G401 (cell line): ENCODE measurements at regions not wholly inside any gene's neighbourhood (a gene's known extent, or its start where the extent isn't known, plus 50 kb on each side); places are given as distances from the start of the nearest gene placed in this dataset.
A peak's percentile ranks its signal among the peaks of the same experiment; 100 is the strongest.
"Not testable (repeated sequence)": the region's sequence is repeated elsewhere in the genome, so short reads cannot be mapped to it uniquely, and the experiment has no call there.

Experiments used
- DNase-seq: peaks from one replicate; pipeline ENCODE4 v3.0.0-alpha.2; 2015; ENCODE audit warnings: low spot score
- in situ Hi-C: cut with HindIII; loops from 2 replicates; pipeline ENCODE4 v1.10.0; 2016; ENCODE audit warnings: low sequenced_read_pairs, mixed read lengths

GRCh38 chr22:47351836-47352579 lies 589.6 kb downstream of the TBC1D22A start:
- in situ Hi-C loops, result no loop called here
- no peak for DNase-seq

DNA sequence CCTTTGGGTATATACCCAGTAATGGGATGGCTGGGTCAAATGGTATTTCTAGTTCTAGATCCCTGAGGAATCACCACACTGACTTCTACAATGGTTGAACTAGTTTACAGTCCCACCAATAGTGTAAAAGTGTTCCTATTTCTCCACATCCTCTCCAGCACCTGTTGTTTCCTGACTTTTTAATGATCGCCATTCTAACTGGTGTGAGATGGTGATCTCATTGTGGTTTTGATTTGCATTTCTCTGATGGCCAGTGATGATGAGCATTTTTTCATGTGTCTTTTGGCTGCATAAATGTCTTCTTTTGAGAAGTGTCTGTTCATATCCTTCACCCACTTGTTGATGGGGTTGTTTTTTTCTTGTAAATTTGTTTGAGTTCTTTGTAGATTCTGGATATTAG lies 583.8 kb downstream of the TBC1D22A start:
- in situ Hi-C loops, result not testable (repeated sequence)

DNA sequence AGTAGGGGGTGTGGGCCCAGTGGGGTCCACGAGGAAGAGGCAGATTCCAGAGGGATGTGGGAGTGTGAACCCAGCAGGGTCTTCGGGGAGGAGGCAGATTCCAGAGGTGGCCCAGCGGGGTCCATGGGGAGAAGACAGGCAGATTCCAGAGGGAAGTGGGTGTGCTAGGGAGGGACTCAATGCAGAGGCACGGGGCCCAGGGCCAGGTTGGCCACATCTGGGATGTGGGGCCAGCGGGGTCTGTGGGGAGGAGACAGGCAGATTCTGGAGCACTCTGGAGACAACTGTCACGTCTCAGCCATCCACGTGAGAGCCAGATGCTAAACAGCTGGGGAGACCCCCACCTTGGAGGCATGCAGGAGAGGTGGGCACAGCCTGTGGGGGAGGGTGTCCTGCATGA lies 582.6 kb downstream of the TBC1D22A start:
- in situ Hi-C loops, result no loop called here
- no peak for DNase-seq

More for the DNA sequence above, 583.8 kb downstream of the TBC1D22A start:
- DNase-seq, result not testable (repeated sequence)

GRCh38 chr22:47344414-47344813 lies 582.0 kb downstream of the TBC1D22A start:
- in situ Hi-C loops, result no loop called here
- DNase-seq, result no peak

DNA sequence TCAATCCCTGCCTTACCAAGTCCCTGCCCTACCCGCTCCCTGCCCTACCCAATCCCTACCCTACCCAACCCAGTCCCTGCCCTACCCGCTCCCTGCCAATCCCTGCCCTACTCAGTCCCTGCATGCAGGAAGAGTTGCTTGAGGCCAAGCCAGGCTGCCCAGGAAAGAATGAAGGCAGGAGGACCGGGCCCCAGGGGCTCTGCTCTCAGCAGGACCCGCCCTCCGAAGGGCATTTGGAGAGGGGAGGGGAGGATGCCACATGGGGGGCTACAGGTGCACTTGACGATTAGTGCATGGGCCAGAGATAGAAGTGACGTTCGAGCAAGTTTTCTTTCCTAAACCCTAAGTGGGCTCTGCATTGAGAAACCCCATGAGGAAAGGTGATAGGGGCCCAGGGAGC lies 581.2 kb downstream of the TBC1D22A start:
- no peak for DNase-seq
- in situ Hi-C loops, result no loop called here

DNA sequence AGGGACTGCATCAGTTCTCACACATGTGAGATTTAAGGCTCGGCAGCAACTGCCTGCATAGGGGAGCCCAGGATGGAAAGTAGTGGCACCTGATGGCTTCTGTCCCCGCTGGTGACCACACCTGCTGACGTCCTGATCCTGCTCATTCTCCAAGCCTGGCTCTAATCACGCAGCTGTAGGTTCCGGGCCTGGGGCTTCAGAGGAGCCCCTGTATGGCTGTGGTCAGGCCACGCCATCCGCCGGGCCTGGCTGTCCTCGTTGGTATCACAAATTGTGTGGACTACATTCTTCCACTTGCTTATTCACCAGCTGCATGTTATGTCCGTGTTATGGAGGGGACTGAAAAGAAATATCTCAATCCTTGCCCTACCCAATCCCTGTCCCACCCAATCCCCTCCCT lies 580.0 kb downstream of the TBC1D22A start:
- no peak for DNase-seq
- in situ Hi-C loops, result no loop called here

DNA sequence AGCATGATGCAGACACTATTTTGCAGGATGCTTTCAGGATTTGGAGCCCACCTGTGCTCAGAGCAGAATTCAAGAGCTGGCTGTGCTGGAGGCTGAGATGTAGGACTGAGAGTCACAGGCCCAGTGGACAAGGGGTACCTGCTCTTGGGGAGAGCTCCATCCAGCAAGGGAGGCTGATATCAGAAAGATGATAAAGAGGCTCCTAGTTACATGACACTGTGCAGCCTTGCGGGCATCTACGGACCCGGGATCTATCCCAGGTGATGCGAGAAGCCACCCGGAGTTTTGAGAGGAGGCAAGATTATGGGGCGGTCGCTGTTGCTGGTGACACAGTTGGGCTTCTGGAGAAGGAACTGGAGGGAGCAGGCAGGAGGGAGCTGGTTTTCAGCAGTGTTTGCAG lies 579.0 kb downstream of the TBC1D22A start:
- in situ Hi-C loops, result no loop called here
- DNase-seq, result no peak

DNA sequence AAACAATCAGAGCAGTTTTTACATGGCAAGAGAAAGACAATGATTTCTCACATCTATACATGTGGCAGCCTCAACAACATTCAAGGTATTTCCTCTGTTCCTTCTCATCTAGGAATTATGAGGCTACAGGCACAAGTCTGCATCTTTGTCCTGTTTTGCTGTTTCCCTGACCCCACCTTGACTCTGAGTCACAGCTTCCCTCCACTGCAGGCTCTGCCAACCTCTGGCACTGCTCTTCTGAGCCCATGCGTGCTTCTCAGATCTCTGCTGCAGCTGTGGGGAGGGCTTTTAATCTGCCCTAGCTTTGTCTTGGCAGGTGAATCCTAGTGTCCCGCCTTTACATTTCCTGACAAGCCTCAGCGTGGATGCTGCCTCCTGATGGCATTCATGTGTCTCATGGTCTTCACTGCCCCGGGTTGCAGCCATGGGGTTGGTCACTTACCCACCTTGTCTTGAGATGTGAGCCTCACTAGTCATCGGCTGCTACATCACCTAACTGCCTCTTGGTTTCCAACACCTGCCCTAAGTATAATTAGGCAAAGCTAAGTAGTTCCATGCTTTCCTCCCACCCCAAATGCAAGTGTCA lies 578.5 kb downstream of the TBC1D22A start:
- in situ Hi-C loops, result no loop called here
- no peak for DNase-seq

DNA sequence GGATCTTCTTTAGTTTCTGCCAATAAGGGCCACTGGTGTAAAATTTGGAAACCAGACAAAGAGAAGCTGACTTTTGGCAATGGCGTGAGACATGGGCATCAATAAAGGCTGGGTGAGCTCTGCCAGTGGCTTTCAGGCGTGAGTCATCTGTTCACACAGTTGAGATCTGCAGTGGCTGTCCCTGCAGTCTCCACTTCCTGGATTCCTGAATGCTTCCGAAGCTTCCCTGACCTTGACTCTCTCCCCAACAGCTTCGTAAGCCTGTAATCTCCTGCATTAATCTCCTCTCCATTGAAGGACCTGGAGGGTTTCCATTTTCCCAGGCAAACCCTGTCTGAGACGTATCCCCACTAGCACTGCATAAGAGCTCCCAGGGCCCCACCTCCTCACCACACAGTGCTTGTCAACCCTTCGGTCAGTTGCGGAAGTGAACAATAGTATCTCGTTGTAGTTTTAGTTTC lies 574.7 kb downstream of the TBC1D22A start:
- in situ Hi-C loops, result no loop called here
- DNase-seq, result peak; percentile 62

- in situ Hi-C loops, result no loop called here
- no peak for DNase-seq
These were observed 573.5 kb downstream of the TBC1D22A start for GRCh38 chr22:47335958-47336357.

- DNase-seq, result no peak
- in situ Hi-C loops, result no loop called here
These were observed 573.0 kb downstream of the TBC1D22A start for GRCh38 chr22:47335460-47335859.

- no peak for DNase-seq
- in situ Hi-C loops, result no loop called here
These were observed 572.2 kb downstream of the TBC1D22A start for GRCh38 chr22:47334601-47335000.

DNA sequence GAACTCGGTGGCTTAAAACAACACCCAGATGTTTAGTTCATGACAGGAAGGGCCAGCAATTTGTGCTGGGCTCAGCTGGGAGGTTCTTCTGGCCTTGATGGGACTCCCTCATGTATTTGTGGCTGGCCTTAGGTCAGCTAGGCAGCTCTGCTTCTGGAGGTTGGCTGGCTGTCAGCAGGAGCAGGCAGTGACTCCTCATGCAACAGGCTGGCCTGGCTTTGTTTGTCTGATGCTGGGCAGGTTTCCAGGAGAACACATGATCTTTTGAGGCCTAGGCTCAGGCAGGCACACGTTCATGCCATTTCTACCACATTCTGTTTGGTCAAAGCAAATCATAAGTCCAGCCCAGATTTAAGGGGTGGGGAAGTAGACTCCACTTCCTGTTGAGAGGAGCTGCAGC lies 571.2 kb downstream of the TBC1D22A start:
- in situ Hi-C loops, result no loop called here

DNA sequence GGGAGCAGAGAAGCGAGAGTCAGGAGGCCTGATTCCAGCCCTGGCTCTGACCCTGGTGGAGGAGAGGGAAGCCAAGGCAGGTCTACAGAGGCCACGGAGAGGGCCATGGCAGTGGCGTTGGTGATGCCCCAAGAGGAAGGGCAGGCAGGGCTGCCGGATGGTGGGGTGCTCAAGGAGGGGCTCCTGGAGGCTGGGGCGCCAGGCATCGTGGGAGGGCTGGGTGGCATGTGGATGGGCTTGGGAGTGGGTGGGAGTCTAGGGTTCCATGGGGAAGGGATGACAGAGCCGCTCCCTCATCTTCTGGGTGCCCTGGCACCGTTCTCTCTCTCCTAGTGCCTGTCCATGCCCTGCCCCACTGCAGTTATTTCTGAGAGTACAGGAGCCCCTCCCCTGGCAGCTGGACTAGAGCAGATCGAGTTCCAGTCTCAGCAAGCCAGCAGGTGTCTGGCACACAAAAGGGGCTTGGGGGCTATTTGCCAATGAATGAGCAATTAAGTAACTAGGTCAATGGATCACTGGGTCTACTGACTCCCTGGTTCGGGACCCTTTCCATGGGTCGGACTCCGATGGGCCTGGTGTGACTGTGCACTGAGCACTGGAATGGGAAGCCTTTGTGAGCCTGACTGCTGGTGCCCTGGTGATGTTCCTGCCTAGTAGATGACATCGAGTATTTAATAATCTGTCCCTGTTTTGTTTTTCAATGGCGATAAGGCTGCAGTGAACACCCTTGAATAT lies 570.0 kb downstream of the TBC1D22A start:
- in situ Hi-C loops, result no loop called here
- DNase-seq, result no peak

More for the DNA sequence above, 571.2 kb downstream of the TBC1D22A start:
- no peak for DNase-seq

DNA sequence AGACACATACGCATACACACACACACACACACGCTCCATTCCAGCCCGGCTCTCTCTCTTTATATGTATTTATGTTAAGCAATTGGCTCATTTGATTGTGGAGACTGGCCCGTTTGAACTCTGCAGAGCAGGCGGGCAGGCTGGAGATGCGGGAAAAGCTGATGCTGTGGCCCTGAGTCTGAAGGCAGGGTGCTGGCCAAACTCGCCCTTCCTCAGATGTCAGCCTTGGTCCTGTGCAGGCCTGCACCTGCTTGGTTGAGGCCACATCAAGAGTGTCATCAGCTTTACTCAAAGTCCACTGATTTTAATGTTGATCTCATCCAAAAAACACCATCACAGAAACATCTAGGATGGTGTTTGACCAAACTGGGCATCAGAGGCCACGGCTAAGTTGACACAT lies 569.3 kb downstream of the TBC1D22A start:
- no peak for DNase-seq
- in situ Hi-C loops, result no loop called here

DNA sequence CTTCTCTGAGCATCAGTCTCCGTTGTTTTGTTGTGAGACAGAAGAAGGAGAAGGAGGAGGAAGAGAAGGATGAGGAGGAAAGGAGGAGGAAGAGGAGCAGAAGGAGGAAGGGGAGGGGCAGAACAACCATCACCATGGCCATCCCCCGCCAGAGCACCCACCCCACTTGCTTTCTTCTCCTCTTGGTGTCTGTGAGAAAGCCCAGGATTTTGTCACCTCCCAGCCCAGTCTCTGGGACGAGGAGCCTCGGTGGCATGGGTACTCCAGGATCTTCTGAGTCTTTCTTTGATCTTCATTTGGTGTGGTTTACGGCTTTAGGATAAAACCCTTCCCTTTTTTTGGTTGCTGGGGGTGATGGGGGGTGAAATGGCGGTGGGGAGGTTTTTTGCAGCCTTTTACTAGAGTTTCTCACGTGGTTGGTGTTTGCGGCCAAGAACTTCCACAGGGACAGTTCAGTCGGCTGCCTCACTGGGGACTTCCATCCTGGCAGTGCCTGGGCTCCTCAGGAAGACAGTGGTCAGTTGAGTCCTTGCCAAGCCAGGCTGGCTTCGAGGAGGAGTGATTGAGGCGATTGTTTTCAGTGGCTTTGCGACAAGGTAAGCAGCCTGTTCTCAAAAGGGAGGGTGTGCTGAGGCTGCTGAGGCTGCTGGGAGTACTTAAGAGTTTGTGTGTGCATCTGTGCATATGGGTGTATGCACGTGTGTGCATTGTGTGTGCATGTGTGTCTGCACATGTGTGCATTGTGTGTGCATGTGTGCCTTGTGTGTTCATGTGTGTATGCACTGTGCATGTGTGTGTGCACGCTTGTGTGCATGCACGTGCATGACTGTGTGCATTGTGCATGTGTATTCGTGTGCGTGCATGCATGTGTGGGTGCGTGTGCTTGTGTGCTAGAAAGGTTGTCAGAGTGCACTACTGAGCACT lies 567.5 kb downstream of the TBC1D22A start:
- in situ Hi-C loops, result no loop called here
- no peak for DNase-seq

GRCh38 chr22:47328550-47329243 lies 566.2 kb downstream of the TBC1D22A start:
- in situ Hi-C loops, result no loop called here
- no peak for DNase-seq

DNA sequence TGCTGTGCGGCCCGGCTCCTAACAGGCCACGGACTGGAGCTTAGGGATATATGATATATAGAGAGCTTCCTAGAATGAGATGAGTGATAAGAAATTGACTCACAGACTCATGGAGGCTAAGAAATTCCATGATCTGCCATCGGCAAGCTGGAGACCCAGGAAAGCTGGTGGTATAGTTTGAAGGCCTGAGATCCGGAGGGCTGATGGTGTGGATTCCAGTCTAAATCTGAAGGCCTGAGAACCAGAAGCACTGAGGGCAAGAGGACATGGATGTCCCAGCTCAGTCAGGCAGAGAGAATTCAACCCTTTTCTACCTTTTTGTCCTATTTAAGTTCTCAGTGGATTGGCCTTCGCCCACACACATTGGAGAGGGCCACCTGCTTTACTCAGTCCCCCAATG lies 564.8 kb downstream of the TBC1D22A start:
- DNase-seq, result no peak

DNA sequence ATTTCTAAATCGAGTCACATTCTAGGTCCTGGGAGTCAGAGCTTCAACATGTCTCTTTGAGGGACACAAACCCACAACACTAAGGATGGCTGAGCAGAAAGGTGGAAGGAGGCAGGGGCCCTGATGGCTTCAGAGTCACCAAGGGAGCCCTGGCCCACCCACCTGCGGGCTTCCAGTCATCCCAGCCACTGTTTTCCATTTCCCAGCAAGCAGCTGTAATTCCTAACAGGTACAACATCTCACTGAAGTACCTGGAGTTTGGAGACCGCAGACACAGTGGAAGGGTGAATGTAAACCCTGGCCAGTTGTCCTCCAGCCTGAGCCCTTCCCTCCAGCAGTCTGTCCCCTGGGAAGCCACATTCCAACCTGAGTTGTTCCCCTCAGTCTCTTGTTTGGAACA lies 562.8 kb downstream of the TBC1D22A start:
- no peak for DNase-seq
- in situ Hi-C loops, result no loop called here

More for the DNA sequence above, 564.8 kb downstream of the TBC1D22A start:
- in situ Hi-C loops, result no loop called here
